ENCODE measurements at regions not wholly inside any gene's neighbourhood (a gene's known extent, or its start where the extent isn't known, plus 50 kb on each side); places are given as distances from the start of the nearest gene placed in this dataset.

- no peak overlapping the region for H3K27ac ChIP-seq (replicated peaks in 1 of 4)
- no peak for DNase-seq (ENCODE audit: extremely low spot score)
- intact Hi-C loops (cut with DNase I), result no loop called here
- peaks cover 0 to 2% (median 0%) of the 10 kb centered on the region in 4 donors for H3K4me1 ChIP-seq
- no peak for TF ChIP-seq CTCF (IDR thresholded peaks at IDR 0.05)
- TF ChIP-seq POLR2A (IDR thresholded peaks at IDR 0.05; ENCODE audit: low read depth), result no peak
- no peak for TF ChIP-seq POLR2AphosphoS5 (IDR thresholded peaks at IDR 0.05)
- TF ChIP-seq EP300 (IDR thresholded peaks at IDR 0.05), result no peak
- H3K9me3 ChIP-seq, result no peaks in the 10 kb centered on the region
- no peaks in the 10 kb centered on the region for H3K27me3 ChIP-seq
- 70% methylated on average over 13 of the region's 13 CpGs for WGBS
- H3K36me3 ChIP-seq, result no peaks in the 10 kb centered on the region
- H3K4me3 ChIP-seq, result no peak overlapping the region
These were observed 176.4 kb upstream of the ANKRD55 start for GRCh38 chr5:56409331-56410190.

GRCh38 chr5:56406838-56407237, 173.7 kb upstream of the ANKRD55 start:
- intact Hi-C loops (cut with DNase I), result no loop called here
- no peak for DNase-seq (ENCODE audit: extremely low spot score)
- H3K36me3 ChIP-seq, result no peaks in the 10 kb centered on the region
- no peak overlapping the region for H3K4me3 ChIP-seq
- H3K4me1 ChIP-seq, result peaks cover 0 to 4% (median 1%) of the 10 kb centered on the region in 4 donors
- no peak overlapping the region for H3K27ac ChIP-seq (replicated peaks in 1 of 4)
- H3K27me3 ChIP-seq, result no peaks in the 10 kb centered on the region
- no peak for TF ChIP-seq EP300 (IDR thresholded peaks at IDR 0.05)
- no peak for TF ChIP-seq POLR2A (IDR thresholded peaks at IDR 0.05; ENCODE audit: low read depth)
- TF ChIP-seq CTCF (IDR thresholded peaks at IDR 0.05), result no peak
- no peak for TF ChIP-seq POLR2AphosphoS5 (IDR thresholded peaks at IDR 0.05)
- H3K9me3 ChIP-seq, result no peaks in the 10 kb centered on the region
- WGBS, result 92% methylated on average over 2 of the region's 2 CpGs

- WGBS, result 90% methylated on average over 1 of the region's 1 CpG
- intact Hi-C loops (cut with DNase I), result no loop called here
- Histone ChIP-seq H3K4me3 (no peak overlapping the region), H3K9me3 (no peaks in the 10 kb centered on the region), H3K27me3 (no peaks in the 10 kb centered on the region), H3K36me3 (no peaks in the 10 kb centered on the region), H3K27ac (replicated peaks in 1 of 4) (no peak overlapping the region), H3K4me1 (peaks cover 0 to 4% (median 1%) of the 10 kb centered on the region in 4 donors)
- no peak for TF ChIP-seq EP300 (IDR thresholded peaks at IDR 0.05)
- no peak for TF ChIP-seq POLR2A (IDR thresholded peaks at IDR 0.05; ENCODE audit: low read depth)
- no peak for TF ChIP-seq CTCF (IDR thresholded peaks at IDR 0.05)
- TF ChIP-seq POLR2AphosphoS5 (IDR thresholded peaks at IDR 0.05), result no peak
- no peak for DNase-seq (ENCODE audit: extremely low spot score)
These were observed 173.1 kb upstream of the ANKRD55 start for GRCh38 chr5:56406221-56406620.

- TF ChIP-seq POLR2AphosphoS5 (IDR thresholded peaks at IDR 0.05) (no peak), POLR2A (IDR thresholded peaks at IDR 0.05; ENCODE audit: low read depth) (no peak)
- Histone ChIP-seq H3K27me3 (no peaks in the 10 kb centered on the region), H3K9me3 (no peaks in the 10 kb centered on the region), H3K4me3 (no peak overlapping the region), H3K36me3 (no peaks in the 10 kb centered on the region), H3K4me1 (peaks cover 0 to 4% (median 1%) of the 10 kb centered on the region in 4 donors), H3K27ac (replicated peaks in 1 of 4) (no peak overlapping the region)
- no peak for DNase-seq (ENCODE audit: extremely low spot score)
- 88% methylated on average over 4 of the region's 4 CpGs for WGBS
- intact Hi-C loops (cut with DNase I), result no loop called here
These were observed 172.2 kb upstream of the ANKRD55 start for GRCh38 chr5:56405116-56405908.
